Fibroblast of mammary gland (primary cell): ENCODE measurements at regions not wholly inside any gene's neighbourhood (a gene's known extent, or its start where the extent isn't known, plus 50 kb on each side); places are given as distances from the start of the nearest gene placed in this dataset.
A peak's percentile ranks its signal among the peaks of the same experiment; 100 is the strongest.

ENCODE experiments used
- DNase-seq: peaks from one replicate; pipeline ENCODE4 v3.0.0-alpha.2; 2010; ENCODE audit warnings: low read depth
- H3K4me3 ChIP-seq: 2 replicates; pipeline ENCODE4 v1.5.1; 2011; ENCODE audit warnings: low read depth, mild to moderate bottlenecking, low read length, moderate library complexity; ENCODE audit not compliant: control insufficient read depth
- CTCF ChIP-seq: conservative IDR thresholded peaks from 2 replicates; pipeline ENCODE4 v1.5.1; 2011; ENCODE audit warnings: low read depth, low read length, inconsistent platforms; ENCODE audit not compliant: control insufficient read depth, insufficient read depth

DNA sequence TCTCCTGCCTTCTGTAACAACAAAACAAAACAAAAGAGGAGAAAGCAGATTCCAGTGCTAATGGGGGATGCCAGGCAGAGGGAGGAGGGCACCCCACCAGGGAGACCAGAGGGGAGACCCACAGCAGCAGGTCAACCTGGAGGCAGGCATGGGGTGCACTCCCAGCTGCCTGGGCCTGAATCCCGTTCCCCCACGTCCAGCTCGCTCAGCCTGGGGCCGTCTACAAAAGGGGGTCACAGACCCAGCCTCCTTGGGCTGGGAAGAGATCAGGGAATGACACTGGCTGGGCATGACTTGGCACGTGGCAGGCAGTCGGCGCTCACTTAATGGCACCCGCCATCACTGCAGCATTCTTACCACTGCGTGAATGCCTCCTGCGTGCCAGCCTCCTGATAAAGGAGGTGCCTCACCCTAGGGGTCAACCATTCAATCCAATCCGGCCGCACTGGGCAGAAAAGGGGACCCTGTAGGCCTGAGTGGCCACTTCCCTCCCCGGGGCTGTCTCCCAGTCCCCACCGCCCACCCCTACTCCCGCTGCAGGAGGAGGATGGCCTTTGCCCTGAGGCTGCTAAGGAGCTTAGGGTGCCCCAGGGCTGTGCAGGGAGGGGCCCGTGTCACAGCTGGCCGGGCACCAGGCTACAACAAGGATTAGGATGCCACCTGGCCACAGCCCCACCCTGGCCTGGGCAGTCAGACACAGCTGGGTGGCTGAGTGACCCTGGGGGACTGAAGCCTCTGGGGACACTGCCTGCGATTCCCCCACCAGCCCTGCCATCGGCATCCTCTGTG, 87.5 kb downstream of the NCOR2 start:
- DNase-seq: no peak
- TF ChIP-seq CTCF: no peak

GRCh38 chr12:124478985-124479645, 88.3 kb downstream of the NCOR2 start:
- H3K4me3 ChIP-seq: no peak overlapping the region
- DNase-seq: no peak
- TF ChIP-seq CTCF: no peak

More for the DNA sequence above, 87.5 kb downstream of the NCOR2 start:
- H3K4me3 ChIP-seq: no peak overlapping the region

DNA sequence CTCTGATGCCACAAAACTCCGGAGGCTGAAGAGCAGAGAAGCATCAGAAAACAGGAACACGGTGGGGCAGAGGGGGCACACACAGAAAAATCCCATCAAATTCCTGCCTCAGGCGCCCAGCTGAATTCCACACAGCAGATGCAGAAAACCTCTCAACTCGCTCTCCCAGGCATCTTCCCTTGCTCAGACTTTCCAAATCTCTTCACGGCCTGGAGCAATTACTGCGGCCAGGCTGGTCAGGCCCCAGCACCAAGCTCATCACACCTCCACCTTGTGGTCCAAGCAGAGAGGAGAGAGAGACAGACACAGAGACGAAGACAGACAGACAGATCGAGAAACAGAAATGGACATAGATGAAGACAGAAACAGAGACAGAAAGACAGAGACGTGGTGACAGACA, 89.0 kb downstream of the NCOR2 start:
- H3K4me3 ChIP-seq: no peak overlapping the region
- no peak for TF ChIP-seq CTCF
- no peak for DNase-seq

DNA sequence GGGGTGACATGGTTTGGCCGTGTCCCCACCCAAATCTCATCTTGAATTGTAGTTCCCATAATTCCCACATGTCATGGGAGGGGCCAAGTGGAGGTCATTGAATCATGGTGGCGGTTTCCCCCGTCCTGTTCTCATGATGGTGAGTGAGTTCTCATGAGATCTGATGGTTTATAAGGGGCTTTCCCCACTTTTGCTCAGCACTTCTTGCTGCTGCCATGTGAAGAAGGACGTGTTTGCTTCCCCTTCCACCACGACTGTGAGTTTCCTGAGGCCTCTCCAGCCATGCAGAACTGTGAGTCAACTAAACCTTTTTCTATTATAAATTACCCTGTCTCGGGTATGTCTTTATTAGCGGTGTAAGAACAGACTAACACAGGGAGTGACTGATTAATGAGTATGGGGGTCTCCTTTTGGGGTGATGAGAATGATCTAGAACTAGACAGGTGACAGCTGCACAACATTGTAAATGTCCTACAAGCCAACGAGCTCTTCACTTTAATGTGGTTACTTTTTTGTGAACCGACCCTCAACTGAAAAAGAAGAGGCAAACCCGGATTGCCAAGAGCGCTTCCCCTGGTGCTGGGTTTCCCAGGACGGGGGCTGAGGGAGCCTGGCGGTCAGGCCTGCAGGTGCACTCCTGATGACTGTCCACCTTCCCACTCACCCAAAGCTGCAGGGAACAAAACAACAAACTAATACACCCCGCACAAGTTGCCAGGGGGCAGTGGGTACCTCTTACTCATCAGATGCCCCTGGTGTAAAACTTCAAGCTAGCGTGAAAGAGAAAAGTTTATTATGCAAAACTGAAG, 90.1 kb downstream of the NCOR2 start:
- peak; percentile 20 for DNase-seq
- no peak for TF ChIP-seq CTCF
- H3K4me3 ChIP-seq: no peak overlapping the region

GRCh38 chr12:124476011-124476400, 91.4 kb downstream of the NCOR2 start:
- no peak for DNase-seq
- TF ChIP-seq CTCF: no peak

GRCh38 chr12:124475295-124476010, 92.0 kb downstream of the NCOR2 start:
- no peak overlapping the region for H3K4me3 ChIP-seq
- no peak for DNase-seq
- TF ChIP-seq CTCF: no peak

More at GRCh38 chr12:124476011-124476400, 91.4 kb downstream of the NCOR2 start:
- no peak overlapping the region for H3K4me3 ChIP-seq
